ENCODE measurements at regions not wholly inside any gene's neighbourhood (a gene's known extent, or its start where the extent isn't known, plus 50 kb on each side); places are given as distances from the start of the nearest gene placed in this dataset.

DNA sequence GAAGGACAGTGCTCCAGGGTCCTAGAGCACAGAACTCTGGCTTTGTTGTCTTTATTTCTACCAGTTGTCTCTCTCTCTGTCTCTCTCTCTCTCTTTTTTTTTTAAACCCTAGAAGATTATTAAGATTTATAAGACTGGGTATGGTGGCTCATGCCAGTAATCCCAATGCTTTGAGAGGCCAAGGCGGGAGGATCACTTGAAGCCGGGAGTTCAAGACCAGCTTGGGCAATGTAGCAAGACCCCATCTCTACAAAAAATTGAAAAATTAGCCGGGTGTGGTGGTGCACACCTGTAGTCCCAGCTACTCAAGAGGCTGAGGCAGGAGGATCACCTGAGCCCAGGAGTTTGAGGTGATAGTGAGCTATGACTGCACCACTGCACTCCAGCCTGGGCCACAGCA lies 65.0 kb upstream of the ABL1 start:
- H3K36me3 ChIP-seq, result no peaks in the 10 kb centered on the region

DNA sequence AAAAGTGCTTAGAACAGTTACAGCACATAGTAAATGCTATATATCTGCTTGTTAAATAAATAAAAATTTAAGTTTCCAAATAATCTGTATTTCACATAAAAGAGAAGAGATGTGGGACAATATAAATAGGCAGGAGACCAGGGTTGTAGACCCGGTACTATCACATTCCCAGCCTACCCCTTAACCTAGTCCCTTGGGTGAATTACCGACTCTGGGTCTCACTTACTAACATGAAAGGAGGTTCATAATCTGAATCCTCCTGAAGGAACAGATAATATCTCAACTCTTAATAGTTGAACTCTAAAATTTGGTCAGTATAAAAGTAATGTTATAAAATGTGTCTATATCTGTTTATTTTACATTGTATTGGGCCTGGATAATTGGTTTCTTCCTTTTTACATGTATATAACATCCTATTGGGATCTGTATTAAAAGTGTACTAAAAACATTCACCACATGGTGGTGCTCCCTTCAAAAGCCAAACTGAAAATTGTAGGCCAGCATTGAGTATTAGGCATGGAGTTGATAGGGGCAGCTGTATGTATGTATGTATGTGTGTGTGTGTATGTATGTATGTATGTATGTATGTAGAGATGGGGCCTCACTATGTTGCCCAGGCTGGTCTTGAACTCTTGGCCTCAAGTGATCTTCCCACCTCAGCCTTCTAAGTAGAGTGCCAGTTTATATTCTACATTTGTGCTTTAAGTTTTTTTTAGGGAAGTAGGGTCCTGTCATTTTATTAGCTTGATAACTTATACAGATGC lies 64.2 kb upstream of the ABL1 start:
- TF ChIP-seq, protein P1, sequence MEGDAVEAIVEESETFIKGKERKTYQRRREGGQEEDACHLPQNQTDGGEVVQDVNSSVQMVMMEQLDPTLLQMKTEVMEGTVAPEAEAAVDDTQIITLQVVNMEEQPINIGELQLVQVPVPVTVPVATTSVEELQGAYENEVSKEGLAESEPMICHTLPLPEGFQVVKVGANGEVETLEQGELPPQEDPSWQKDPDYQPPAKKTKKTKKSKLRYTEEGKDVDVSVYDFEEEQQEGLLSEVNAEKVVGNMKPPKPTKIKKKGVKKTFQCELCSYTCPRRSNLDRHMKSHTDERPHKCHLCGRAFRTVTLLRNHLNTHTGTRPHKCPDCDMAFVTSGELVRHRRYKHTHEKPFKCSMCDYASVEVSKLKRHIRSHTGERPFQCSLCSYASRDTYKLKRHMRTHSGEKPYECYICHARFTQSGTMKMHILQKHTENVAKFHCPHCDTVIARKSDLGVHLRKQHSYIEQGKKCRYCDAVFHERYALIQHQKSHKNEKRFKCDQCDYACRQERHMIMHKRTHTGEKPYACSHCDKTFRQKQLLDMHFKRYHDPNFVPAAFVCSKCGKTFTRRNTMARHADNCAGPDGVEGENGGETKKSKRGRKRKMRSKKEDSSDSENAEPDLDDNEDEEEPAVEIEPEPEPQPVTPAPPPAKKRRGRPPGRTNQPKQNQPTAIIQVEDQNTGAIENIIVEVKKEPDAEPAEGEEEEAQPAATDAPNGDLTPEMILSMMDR (IDR thresholded peaks at IDR 0.05; ENCODE audit: low read depth, low read length), result peak; percentile 56
- Histone ChIP-seq H3K9me3 (ENCODE audit: low read depth) (no peaks in the 10 kb centered on the region), H3K27ac (no peak overlapping the region), H3K4me1 (ENCODE audit: low read depth) (peaks cover 18% of the 10 kb centered on the region), H3K36me3 (no peaks in the 10 kb centered on the region), H3K4me3 (no peak overlapping the region), H3K27me3 (no peaks in the 10 kb centered on the region)
- DNase-seq (ENCODE audit: low read depth in 1 of 2, low spot score in 1 of 2), result peak; percentile 62 to 86

More for the DNA sequence above, 65.0 kb upstream of the ABL1 start:
- Histone ChIP-seq H3K27me3 (no peaks in the 10 kb centered on the region), H3K4me1 (ENCODE audit: low read depth) (peaks cover 19% of the 10 kb centered on the region), H3K27ac (no peak overlapping the region), H3K9me3 (ENCODE audit: low read depth) (no peaks in the 10 kb centered on the region), H3K4me3 (no peak overlapping the region)
- no peak for DNase-seq (ENCODE audit: low read depth in 1 of 2, low spot score in 1 of 2)
- TF ChIP-seq, protein P1 (IDR thresholded peaks at IDR 0.05; ENCODE audit: low read depth, low read length), result no peak

DNA sequence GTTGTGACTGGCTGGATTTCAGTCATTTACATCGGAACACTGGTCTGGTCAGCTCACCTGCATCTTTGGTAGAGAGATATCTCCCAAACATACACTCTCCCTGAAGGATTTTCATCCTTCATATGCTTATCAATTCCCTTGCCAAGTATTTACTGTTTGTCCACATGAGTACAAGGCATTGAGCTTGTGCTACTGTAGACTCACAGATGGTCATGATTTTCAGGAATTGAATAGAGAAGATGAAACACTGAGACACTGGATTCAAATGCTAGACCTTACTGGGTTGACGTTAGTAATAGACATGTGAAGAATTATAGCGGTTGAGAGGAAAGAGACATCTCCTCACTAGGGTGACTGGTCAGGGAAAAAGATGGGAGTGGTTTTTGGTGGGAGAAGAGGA lies 62.9 kb upstream of the ABL1 start:
- no peak for DNase-seq (ENCODE audit: low read depth in 1 of 2, low spot score in 1 of 2)
- H3K9me3 ChIP-seq (ENCODE audit: low read depth), result no peaks in the 10 kb centered on the region
- TF ChIP-seq, protein P1 (IDR thresholded peaks at IDR 0.05; ENCODE audit: low read depth, low read length), result no peak
- no peak overlapping the region for H3K27ac ChIP-seq
- no peaks in the 10 kb centered on the region for H3K36me3 ChIP-seq
- H3K4me1 ChIP-seq (ENCODE audit: low read depth), result peaks cover 6% of the 10 kb centered on the region
- H3K4me3 ChIP-seq, result no peak overlapping the region
- no peaks in the 10 kb centered on the region for H3K27me3 ChIP-seq

DNA sequence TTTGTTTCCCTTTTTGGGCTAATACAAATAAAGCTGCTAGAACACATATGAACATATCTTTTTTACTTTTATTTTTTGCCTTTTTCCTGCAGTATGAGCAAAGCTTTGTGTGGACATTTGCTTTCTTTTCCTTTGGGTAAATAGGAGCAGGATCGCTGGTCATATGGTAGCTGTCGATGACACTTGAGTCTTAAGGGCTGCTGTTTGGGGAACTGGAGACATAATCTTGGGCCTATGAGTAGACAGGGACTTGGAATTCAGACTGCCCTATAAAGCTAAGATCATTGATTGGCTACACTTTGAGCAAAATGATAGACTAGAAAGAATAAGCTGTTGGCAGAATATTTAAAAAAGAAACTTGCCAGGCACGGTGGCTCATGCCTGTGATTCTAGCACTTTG lies 60.9 kb upstream of the ABL1 start:
- Histone ChIP-seq H3K4me3 (no peak overlapping the region), H3K27me3 (no peaks in the 10 kb centered on the region), H3K36me3 (no peaks in the 10 kb centered on the region), H3K4me1 (ENCODE audit: low read depth) (no peaks in the 10 kb centered on the region), H3K9me3 (ENCODE audit: low read depth) (no peaks in the 10 kb centered on the region), H3K27ac (no peak overlapping the region)
- TF ChIP-seq, protein P1 (IDR thresholded peaks at IDR 0.05; ENCODE audit: low read depth, low read length), result no peak
- DNase-seq (ENCODE audit: low read depth in 1 of 2, low spot score in 1 of 2), result no peak

DNA sequence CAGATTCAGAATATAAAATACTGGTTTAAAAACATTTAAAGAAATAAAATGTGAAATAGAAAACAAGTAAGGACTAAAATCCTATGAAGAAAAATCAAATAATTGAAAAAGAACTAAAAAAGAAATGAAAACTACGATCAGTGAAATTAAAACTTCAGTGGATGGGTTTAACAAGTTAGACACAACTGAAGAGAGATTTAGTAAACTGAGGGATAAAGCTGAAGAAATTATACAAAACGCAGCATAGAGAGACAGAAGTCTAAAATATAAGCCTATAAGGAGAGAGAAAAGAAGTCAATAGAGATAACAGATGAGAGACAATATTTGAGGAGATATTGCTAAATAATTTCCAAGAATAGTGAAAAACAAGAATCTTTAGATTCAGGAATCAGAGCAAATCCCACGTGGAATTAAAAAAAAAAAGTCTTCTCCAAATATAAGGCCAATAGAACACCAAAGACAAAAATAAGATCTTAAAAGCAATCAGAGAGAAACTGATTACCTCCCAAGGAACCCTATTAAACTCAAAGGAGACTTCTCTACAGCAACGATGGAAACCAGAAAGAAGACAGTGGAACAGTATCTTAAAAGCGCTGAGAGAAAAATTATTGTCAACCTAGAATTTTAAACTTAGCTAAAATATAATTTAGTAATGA lies 59.6 kb upstream of the ABL1 start:
- no peaks in the 10 kb centered on the region for H3K9me3 ChIP-seq (ENCODE audit: low read depth)
- no peak overlapping the region for H3K4me3 ChIP-seq
- H3K27ac ChIP-seq, result no peak overlapping the region
- DNase-seq (ENCODE audit: low read depth in 1 of 2, low spot score in 1 of 2), result no peak
- H3K36me3 ChIP-seq, result no peaks in the 10 kb centered on the region
- H3K27me3 ChIP-seq, result no peaks in the 10 kb centered on the region
- H3K4me1 ChIP-seq (ENCODE audit: low read depth), result peaks cover under 1% of the 10 kb centered on the region
- TF ChIP-seq, protein P1 (IDR thresholded peaks at IDR 0.05; ENCODE audit: low read depth, low read length), result no peak
